SK-N-SH treated with all-trans-retinoic acid at 6 μM for 48 hours (cell line): ENCODE measurements at regions not wholly inside any gene's neighbourhood (a gene's known extent, or its start where the extent isn't known, plus 50 kb on each side); places are given as distances from the start of the nearest gene placed in this dataset.

Source experiments
- ATAC-seq: fragments of 200-7000 bp; cut with Tn5 transposase; 3 replicates; pipeline ENCODE4 v1.9.1; 2020; ENCODE audit warnings: mild to moderate bottlenecking, moderate library complexity
- ARNTL ChIP-seq: fragments of 450-650 bp; formaldehyde crosslinking; IDR thresholded peaks from 2 replicates; pipeline ENCODE4 v1.5.0; 2020; ENCODE audit warnings: low read depth, mild to moderate bottlenecking, moderate library complexity, borderline replicate concordance
- BACH2 ChIP-seq: fragments of 250-450 bp; sonication (Bioruptor Pico); IDR thresholded peaks from 2 replicates; pipeline ENCODE4 v1.9.0; 2021; ENCODE audit warnings: mild to moderate bottlenecking, borderline replicate concordance
- CSDC2 ChIP-seq: fragments of 250-450 bp; sonication (Bioruptor Pico); IDR thresholded peaks from 2 replicates; pipeline ENCODE4 v1.5.0; 2020; ENCODE audit warnings: mild to moderate bottlenecking, moderate library complexity
- CSRNP3 ChIP-seq: fragments of 250-450 bp; sonication (Bioruptor Pico); IDR thresholded peaks from 2 replicates; pipeline ENCODE4 v1.5.1; 2021; ENCODE audit warnings: mild to moderate bottlenecking, moderate library complexity
- ESRRG ChIP-seq: fragments of 250-450 bp; sonication (Bioruptor Pico); IDR thresholded peaks from 2 replicates; pipeline ENCODE4 v1.6.1; 2021; ENCODE audit warnings: mild to moderate bottlenecking
- GLIS3 ChIP-seq: fragments of 250-450 bp; sonication (Bioruptor Pico); IDR thresholded peaks from 2 replicates; pipeline ENCODE4 v1.5.0; 2020; ENCODE audit warnings: mild to moderate bottlenecking, moderate library complexity
- ISL1 ChIP-seq: fragments of 250-450 bp; sonication (Bioruptor Pico); IDR thresholded peaks from 2 replicates; pipeline ENCODE4 v2.1.2; 2022; ENCODE audit warnings: mild to moderate bottlenecking, moderate library complexity
- OSR1 ChIP-seq: fragments of 250-450 bp; sonication (Bioruptor Pico); IDR thresholded peaks from 2 replicates; pipeline ENCODE4 v1.8.0; 2022; ENCODE audit warnings: moderate library complexity, mild to moderate bottlenecking, inconsistent platforms
- PPARA ChIP-seq: fragments of 250-450 bp; sonication (Bioruptor Pico); IDR thresholded peaks from 2 replicates; pipeline ENCODE4 v1.5.0; 2020; ENCODE audit warnings: mild to moderate bottlenecking, borderline replicate concordance
- RARB ChIP-seq: fragments of 250-450 bp; sonication (Bioruptor Pico); IDR thresholded peaks from 2 replicates; pipeline ENCODE4 v1.8.0; 2021; ENCODE audit warnings: mild to moderate bottlenecking, moderate library complexity
- SNAI2 ChIP-seq: fragments of 250-450 bp; sonication (Bioruptor Pico); IDR thresholded peaks from 2 replicates; pipeline ENCODE4 v1.5.0; 2020; ENCODE audit warnings: mild to moderate bottlenecking, moderate library complexity
- TCF4 ChIP-seq: fragments of 250-450 bp; sonication (Bioruptor Pico); IDR thresholded peaks from 2 replicates; pipeline ENCODE4 v1.8.0; 2021; ENCODE audit warnings: mild to moderate bottlenecking, moderate library complexity, borderline replicate concordance
- TOX ChIP-seq: fragments of 250-450 bp; sonication (Bioruptor Pico); IDR thresholded peaks from 2 replicates; pipeline ENCODE4 v1.8.0; 2021; ENCODE audit warnings: mild to moderate bottlenecking, moderate library complexity, borderline replicate concordance
- TSHZ2 ChIP-seq: fragments of 250-450 bp; sonication (Bioruptor Pico); IDR thresholded peaks from 2 replicates; pipeline ENCODE4 v1.5.0; 2020; ENCODE audit warnings: mild to moderate bottlenecking, moderate library complexity
- ZC3H10 ChIP-seq: fragments of 250-450 bp; sonication (Bioruptor Pico); IDR thresholded peaks from 2 replicates; pipeline ENCODE4 v1.5.1; 2021; ENCODE audit warnings: mild to moderate bottlenecking, moderate library complexity
- ZFP3 ChIP-seq: fragments of 250-450 bp; sonication (Bioruptor Pico); IDR thresholded peaks from 2 replicates; pipeline ENCODE4 v1.5.0; 2020; ENCODE audit warnings: mild to moderate bottlenecking, moderate library complexity
- ZNF565 ChIP-seq: fragments of 450-650 bp; formaldehyde crosslinking; conservative IDR thresholded peaks from 2 replicates; pipeline ENCODE4 v1.5.0; 2020; ENCODE audit warnings: low read depth, mild to moderate bottlenecking, moderate library complexity
- ZNF70 ChIP-seq: fragments of 450-650 bp; formaldehyde crosslinking; IDR thresholded peaks from 2 replicates; pipeline ENCODE4 v1.5.0; 2020; ENCODE audit warnings: mild to moderate bottlenecking, moderate library complexity
- ZNF8 ChIP-seq: fragments of 450-650 bp; formaldehyde crosslinking; IDR thresholded peaks from 2 replicates; pipeline ENCODE4 v1.5.0; 2020; ENCODE audit warnings: mild to moderate bottlenecking, moderate library complexity
- TF ChIP-seq, protein P1 (sequence below): fragments of 250-450 bp; sonication (Bioruptor Pico); IDR thresholded peaks from 2 replicates; pipeline ENCODE4 v1.8.0; 2020; ENCODE audit warnings: mild to moderate bottlenecking, moderate library complexity, borderline replicate concordance
- TF ChIP-seq, protein P2 (sequence below): fragments of 250-450 bp; sonication (Bioruptor Pico); IDR thresholded peaks from 2 replicates; pipeline ENCODE4 v1.8.0; 2021; ENCODE audit warnings: low read depth, mild to moderate bottlenecking, moderate library complexity, borderline replicate concordance

- no peak for ATAC-seq
- TF ChIP-seq TCF4 (CRISPR knock-in tag), result no peak
- no peak for TF ChIP-seq CSDC2 (CRISPR knock-in tag)
- TF ChIP-seq ZNF8, result no peak
- TF ChIP-seq ZFP3 (CRISPR knock-in tag), result no peak
- no peak for TF ChIP-seq PPARA (CRISPR knock-in tag)
- no peak for TF ChIP-seq ZNF565
- no peak for TF ChIP-seq SNAI2 (CRISPR knock-in tag)
- TF ChIP-seq GLIS3 (CRISPR knock-in tag), result no peak
- no peak for TF ChIP-seq OSR1 (CRISPR knock-in tag)
- TF ChIP-seq CSRNP3 (CRISPR knock-in tag), result no peak
- TF ChIP-seq, protein P1, sequence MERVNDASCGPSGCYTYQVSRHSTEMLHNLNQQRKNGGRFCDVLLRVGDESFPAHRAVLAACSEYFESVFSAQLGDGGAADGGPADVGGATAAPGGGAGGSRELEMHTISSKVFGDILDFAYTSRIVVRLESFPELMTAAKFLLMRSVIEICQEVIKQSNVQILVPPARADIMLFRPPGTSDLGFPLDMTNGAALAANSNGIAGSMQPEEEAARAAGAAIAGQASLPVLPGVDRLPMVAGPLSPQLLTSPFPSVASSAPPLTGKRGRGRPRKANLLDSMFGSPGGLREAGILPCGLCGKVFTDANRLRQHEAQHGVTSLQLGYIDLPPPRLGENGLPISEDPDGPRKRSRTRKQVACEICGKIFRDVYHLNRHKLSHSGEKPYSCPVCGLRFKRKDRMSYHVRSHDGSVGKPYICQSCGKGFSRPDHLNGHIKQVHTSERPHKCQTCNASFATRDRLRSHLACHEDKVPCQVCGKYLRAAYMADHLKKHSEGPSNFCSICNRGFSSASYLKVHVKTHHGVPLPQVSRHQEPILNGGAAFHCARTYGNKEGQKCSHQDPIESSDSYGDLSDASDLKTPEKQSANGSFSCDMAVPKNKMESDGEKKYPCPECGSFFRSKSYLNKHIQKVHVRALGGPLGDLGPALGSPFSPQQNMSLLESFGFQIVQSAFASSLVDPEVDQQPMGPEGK, result no peak
- TF ChIP-seq ARNTL (CRISPR knock-in tag), result no peak
- TF ChIP-seq, protein P2, sequence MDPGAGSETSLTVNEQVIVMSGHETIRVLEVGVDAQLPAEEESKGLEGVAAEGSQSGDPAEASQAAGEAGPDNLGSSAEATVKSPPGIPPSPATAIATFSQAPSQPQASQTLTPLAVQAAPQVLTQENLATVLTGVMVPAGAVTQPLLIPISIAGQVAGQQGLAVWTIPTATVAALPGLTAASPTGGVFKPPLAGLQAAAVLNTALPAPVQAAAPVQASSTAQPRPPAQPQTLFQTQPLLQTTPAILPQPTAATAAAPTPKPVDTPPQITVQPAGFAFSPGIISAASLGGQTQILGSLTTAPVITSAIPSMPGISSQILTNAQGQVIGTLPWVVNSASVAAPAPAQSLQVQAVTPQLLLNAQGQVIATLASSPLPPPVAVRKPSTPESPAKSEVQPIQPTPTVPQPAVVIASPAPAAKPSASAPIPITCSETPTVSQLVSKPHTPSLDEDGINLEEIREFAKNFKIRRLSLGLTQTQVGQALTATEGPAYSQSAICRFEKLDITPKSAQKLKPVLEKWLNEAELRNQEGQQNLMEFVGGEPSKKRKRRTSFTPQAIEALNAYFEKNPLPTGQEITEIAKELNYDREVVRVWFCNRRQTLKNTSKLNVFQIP, result no peak
- TF ChIP-seq TOX (CRISPR knock-in tag), result no peak
Observed at GRCh38 chr14:30295980-30296379, 263.0 kb upstream of the G2E3 start.

DNA sequence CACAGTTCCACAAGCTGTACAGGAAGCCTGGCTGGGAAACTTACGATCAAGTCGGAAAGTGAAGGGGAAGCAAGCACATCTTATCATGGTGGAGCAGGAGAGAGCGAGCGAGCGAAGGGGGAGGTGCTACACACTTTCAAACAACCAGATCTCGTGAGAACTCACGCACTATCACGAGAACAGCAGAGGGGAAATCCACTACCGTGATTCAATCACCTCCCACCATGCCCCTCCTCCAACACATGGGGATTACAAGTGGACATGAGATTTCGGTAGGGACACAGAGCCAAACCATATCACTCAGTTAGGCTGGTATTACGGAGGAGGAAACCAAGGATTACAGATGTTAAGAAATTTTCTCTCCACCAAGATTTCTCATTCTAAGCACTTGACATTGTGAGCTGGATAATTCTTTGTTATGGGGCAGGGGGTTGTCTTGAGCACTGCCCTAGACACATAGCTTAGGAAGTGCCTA is 262.0 kb upstream of the G2E3 start:
- no peak for TF ChIP-seq SNAI2 (CRISPR knock-in tag)
- no peak for TF ChIP-seq TOX (CRISPR knock-in tag)
- TF ChIP-seq ZNF70 (CRISPR knock-in tag), result no peak
- no peak for TF ChIP-seq ZFP3 (CRISPR knock-in tag)
- no peak for TF ChIP-seq ESRRG (CRISPR knock-in tag)
- TF ChIP-seq RARB (CRISPR knock-in tag), result no peak
- no peak for TF ChIP-seq TSHZ2 (CRISPR knock-in tag)
- TF ChIP-seq, protein P2, result no peak
- TF ChIP-seq ISL1 (CRISPR knock-in tag), result no peak
- TF ChIP-seq TCF4 (CRISPR knock-in tag), result no peak
- TF ChIP-seq BACH2 (CRISPR knock-in tag), result no peak
- no peak for TF ChIP-seq ARNTL (CRISPR knock-in tag)
- no peak for TF ChIP-seq CSDC2 (CRISPR knock-in tag)
- TF ChIP-seq, protein P1, result no peak
- TF ChIP-seq ZC3H10, result no peak
- TF ChIP-seq, all 23 proteins: peak for 0
- peak; percentile 30; the same call in 1 of the 3 replicates for ATAC-seq
